HuH-7 (cell line): ENCODE measurements at regions not wholly inside any gene's neighbourhood (a gene's known extent, or its start where the extent isn't known, plus 50 kb on each side); places are given as distances from the start of the nearest gene placed in this dataset.
"Not testable (repeated sequence)": the region's sequence is repeated elsewhere in the genome, so short reads cannot be mapped to it uniquely, and the experiment has no call there.

Experiments used
- DNase-seq: peaks from one replicate; pipeline ENCODE4 v3.0.0; 2011; ENCODE audit warnings: low spot score

DNA sequence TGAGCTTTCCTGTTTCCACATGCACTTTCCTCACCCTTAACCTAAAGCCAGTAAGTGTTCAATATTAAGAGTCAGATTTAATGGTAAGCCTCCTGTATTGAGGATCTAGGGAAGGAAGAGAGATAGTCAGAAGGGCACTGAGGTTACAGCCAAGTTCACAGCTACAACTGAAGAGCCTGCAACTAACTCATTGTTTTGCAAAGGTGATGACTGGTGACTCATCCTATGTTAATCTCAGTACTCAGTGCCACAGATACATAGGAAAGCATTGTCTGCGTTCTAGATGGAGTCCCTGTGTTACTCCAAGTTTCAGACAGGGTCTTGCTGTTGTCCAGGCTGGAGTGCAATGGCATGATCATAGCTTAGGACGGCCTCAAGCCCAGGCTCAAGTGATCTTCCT is 157.0 kb upstream of the RBM19 start:
- no peak for DNase-seq

DNA sequence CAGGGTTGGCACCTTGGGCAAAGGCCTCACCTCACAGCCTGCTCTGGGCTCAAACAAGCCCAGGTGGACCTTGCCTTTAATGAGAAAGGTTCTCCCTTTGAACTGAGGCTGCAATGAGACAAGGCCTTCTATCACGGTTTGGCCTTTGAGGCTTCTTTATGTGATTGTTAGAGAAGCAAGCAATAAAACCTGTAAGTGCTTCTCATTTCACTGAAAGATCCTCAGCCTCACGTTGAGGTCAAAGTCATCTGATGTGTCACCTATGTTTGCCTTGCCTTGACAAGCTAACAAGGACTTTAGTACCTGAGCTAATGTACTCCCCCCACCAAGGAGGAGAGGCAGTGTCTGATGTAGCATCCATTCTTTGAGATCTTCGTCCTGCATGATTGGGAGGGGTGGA is 155.9 kb upstream of the RBM19 start:
- DNase-seq = no peak

DNA sequence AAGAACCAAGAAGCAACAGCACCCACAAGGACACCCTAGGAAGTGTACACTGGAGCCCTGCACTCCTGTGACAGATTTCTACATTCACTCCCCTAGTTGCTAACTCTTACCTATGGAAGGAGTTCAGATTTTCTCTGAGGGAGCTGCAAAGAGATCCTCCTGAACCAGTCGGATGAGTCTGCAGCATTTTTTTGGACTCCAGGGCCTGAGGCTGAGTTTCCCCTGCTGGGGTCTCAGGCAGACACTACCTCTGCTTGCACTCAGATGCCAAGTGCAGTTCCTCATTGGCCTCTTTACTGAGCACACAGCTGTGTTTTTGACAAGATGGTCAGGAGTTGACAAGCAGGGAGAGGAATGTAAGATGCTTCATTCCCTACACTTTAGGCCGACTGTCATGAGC is 153.2 kb upstream of the RBM19 start:
- DNase-seq = no peak

DNA sequence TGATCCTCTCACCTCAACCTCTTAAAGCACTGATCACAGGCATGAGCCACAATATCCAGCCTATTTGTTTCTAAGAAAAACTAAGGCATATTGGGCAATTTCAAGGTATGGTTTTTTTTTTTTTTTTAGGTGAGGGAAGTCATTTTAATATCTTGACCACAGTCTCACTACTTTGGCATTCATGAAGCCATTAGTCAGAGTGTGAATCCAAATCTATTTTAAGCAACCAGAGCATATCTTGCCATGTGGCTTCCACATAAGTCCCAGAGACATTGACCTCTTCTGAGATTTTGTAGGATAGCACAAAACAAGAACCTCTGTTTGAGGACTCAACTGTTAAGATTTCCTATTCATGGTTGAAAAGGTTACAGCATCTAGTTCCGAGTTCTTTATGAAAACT is 130.3 kb upstream of the RBM19 start:
- DNase-seq = no peak

DNA sequence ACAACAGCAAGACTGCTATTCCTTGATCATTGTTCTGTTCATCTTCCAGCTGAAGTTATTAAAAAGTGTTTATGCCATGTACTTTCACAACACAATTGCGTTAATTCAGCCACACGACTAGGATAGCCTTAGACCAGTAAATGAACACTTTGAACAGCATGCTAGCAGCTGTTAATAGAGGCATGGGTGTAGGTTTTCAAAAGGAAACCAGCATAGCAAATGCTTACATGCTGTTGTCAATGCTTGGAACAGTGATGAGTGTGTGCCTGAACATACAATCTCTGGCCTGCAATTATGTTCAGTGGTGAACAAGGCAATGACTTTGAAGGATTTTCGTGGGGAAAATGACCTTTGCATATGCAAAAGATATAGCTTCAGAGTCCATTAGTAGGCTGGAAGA is 127.4 kb upstream of the RBM19 start:
- DNase-seq = no peak

DNA sequence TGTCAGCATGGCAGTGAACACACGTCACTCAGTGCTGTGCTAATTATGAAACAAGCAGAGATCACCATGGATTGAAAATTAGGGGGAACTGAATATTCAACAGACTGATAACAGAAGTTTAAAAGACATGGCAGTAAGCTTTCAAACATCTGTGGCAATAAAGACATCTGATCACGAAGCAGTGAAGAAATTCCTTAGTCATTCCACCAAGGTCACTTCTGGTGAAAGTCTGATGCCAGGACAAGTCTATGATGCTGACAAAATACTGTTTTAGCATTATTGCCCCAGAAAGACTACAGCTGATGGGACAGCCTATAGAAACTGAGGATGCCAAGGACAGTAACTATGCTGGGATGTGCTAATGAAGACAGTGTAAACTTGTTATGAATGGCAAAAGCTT is 126.9 kb upstream of the RBM19 start:
- DNase-seq = no peak

DNA sequence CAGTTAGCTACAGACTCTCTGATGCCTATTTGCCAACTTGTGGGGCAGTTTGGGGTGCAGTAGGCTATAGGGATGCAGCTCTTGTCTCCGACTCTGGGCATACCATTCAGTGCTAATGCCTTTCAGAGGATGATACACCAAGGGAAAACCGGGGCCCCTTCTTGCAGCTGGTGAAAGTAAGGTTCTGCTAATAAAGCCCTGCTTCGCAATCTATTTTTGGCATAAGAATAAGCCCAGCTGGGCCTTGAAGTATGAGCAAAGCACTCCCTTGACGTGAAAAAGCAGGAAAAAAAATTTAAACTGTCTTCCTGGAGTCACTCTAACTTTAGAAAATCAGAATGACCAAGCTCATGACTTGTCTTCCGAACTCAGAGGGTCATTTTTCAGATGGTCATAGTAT is 124.1 kb upstream of the RBM19 start:
- no peak for DNase-seq

DNA sequence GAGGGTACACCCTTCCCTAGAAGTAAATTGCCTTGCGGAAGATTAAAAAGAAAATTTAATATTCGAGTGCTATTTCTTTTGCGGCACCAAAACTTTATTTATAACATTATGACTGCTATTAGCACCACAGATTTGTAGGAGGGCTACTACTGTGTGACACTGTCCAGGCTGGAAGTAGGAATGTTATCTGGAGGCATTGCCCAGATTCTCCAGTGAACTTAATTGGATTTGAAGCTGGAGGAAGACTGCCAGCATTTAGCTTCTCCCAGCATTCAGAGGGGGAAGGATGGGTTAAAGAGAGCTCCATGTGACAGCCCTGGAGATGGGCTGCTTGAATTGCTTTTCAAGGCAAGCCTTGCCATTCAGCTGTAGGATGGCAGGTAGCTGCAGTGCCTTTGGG is 107.0 kb upstream of the RBM19 start:
- no peak for DNase-seq

DNA sequence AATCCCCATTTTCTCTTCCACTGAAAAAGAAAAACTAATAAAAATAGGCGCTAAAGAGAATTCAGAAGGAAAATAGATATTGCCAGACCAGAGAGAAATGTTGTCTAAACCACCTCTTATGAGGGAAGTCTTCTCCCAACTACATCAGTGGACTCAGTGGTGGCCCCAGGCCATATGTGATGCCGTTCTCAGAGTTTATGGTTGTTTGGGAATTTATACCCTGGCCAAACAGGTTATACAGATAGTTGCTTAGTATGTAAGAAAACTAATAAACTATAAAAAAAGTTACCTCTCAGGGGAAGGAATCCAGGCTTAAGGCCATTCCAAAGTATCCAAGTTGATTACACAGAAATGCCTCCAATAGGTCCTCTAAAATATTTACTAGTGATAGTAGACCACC is 103.4 kb upstream of the RBM19 start:
- DNase-seq = no peak

DNA sequence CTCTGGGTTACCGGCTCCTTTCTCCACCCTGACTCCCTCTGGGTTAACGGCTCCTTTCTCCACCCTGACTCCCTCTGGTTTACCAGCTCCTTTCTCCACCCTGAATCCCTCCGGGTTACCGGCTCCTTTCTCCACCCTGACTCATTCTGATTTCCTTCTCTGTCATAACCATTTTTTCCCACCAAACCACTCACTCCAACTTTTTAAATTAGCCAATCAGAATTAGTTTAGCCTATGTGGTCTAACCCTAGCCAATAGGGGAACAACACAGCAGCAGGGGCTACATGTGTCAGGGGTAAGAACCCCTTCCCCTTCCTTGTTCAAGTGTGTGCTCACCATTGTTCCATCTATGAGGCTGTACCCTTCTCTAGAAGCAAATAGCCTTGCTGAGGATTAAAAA is 98.4 kb upstream of the RBM19 start:
- DNase-seq = no peak

DNA sequence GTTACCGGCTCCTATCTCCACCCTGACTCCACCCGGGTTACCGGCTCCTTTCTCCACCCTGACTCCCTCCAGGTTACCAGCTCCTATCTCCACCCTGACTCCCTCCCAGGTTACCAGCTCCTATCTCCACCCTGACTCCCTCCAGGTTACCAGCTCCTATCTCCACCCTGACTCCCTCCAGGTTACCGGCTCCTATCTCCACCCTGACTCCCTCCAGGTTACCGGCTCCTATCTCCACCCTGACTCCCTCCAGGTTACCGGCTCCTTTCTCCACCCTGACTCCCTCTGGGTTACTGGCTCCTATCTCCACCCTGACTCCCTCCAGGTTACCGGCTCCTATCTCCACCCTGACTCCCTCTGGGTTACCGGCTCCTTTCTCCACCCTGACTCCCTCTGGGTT is 97.9 kb upstream of the RBM19 start:
- not testable (repeated sequence) for DNase-seq

DNA sequence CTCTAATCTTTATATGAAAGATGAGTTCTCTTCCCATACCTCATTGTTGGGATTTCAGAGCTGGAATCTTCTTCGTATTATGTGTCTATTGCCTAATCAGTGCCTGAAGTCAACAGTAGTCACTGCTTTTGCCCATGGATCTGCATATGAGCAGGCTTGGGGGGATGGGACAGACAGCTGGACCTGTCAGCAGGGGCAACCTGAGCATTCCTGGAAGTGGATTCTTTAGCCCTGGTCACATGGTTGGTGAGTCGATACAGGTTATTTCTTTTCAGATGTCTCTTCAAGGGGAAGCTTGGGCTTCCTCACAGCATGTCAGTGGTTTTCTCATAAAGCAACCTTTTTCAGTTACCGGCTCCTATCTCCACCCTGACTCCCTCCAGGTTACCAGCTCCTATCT is 97.3 kb upstream of the RBM19 start:
- DNase-seq = no peak

DNA sequence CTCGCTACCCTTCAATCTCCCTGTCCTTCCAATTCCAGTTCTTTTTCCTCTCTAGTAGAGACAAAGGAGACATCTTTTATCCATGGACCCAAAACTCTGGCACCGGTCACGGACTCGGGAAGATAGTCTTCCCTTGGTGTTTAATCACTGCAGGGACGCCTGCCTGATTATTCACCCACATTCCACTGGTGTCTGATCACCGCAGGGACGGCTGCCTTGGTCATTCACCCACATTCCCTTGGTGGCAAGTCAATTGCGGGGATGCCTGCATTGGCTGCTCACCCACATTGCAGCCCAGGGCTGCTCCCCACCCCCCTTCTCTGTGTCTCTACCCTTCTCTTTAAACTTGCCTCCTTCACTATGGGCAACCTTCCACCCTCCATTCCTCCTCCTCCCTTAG is 90.2 kb upstream of the RBM19 start:
- not testable (repeated sequence) for DNase-seq

DNA sequence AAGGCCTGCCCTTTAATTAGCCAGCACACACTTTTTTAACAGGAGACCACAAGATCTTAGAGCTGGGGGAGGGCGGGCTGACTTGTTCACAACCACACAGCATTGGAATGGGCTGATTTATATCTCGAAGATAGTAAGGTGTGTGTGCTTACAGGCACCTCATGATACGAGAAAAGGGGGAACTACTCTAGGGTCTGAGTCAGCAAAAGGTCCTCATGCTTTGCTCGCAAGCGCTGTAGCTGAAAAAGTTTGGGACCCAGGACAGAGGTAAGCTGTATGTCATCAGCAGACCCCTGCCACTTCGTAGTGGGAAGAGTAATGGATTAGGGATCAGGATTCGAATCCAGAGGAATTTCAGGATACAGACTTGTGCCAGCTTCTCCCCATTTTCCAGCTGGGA is 88.9 kb upstream of the RBM19 start:
- no peak for DNase-seq

DNA sequence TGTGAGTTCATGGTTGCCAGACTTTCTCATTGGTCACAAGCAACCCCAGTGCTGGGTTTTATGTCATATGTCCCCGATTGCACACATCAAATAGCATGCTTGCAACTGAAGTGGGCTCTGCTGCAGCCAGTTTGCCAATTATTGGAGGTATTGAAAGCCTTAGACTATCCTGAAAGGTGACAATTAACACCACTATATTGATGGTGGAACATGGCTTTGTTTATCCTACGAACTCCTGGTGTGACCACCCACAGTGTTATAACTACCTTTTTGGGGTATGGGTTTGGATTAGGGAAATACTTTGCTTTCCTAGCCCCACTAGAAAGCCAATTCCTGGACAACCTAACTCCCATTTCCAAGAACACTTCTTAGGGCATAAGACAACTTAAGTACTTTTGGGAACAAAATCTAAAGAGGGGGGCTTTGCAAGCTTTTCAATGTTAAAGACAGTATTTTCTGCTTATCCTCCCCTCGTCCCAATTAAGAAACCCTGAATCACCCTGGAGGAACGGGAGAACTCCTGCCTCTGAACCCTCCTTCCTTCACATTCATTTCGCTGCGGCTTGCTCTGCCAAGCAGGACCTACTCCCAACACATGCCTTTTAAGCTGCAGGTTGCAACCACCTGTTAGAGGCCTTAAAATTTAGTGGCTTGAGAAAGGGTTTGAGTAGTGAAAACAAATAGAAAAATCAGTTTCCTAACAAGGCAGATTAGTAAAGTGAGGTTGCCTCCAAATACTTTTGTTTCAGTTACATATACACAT is 80.3 kb upstream of the RBM19 start:
- DNase-seq = no peak

DNA sequence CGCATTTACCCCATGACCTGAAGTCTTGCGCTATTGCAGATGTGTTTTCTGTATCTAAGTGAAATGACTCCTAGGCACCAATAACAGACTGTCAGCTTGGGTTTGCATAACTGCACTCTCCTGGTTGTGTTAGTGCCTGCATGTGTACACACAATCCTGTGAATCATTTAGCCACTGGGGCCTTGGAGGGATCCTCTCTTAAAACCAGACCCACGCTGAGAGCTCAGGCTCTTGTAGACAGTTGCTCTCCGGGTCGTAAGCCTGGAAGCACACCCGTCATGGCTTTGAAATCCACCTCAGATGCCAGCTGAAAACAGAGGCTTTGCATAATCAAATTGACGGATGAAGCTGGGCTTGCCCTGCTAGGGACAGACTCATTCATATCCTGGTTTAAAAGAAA is 79.2 kb upstream of the RBM19 start:
- DNase-seq = no peak

DNA sequence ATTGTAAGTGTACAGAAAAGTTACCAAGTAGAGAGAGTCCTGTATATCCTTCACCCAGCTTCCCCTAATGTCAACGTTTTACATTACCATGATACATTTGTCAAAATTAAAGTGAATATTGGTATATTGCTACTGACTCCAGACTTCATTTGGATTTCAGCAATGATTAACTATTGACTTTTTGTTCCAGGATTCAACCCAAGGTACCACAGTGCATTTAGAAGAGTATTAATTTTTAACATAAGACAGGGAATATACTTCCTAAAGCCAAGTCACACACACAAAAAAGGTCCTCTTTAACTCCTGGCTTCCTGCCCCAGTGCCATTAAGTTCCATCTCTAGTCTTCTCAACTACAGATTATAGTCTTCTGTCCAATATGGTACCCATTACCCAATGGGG is 75.5 kb upstream of the RBM19 start:
- no peak for DNase-seq

DNA sequence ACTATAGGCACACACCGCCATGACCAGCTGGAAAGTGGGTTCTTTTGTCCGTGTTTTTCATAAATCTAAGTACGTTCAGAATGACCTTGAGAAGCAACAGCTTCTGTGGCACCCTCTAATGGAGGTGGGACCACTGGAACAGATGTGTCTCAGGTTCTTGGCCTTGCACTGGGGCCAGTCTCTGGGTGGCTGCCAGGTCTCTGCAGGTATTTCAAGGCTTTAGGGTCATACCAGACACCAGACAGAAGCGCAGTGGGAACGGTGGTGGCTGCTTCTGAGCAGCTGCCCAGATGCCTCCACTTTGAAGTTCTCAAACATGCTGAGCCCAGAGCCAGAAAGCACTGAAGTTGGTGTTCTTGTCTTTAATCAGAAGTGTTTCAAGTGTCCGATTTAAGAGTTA is 75.0 kb upstream of the RBM19 start:
- DNase-seq = no peak

DNA sequence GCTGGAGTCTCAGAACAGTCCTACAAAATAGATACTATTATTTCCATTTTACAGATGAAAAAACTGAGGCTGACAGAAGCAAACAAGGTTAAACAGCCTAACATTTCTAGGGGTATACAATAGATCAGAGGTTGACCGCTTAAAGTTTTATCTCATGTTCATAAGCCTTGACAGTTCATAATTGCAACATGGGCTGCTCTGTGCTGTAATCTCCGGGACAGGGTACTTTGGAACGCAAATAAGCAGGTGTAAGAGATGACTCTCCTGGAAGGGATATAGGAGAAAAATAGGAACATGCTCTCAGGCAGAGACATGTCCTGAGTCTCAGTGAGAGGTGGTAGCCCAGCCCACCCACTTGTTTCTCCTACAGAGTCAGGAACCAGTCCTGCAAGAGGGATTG is 72.8 kb upstream of the RBM19 start:
- DNase-seq = no peak

DNA sequence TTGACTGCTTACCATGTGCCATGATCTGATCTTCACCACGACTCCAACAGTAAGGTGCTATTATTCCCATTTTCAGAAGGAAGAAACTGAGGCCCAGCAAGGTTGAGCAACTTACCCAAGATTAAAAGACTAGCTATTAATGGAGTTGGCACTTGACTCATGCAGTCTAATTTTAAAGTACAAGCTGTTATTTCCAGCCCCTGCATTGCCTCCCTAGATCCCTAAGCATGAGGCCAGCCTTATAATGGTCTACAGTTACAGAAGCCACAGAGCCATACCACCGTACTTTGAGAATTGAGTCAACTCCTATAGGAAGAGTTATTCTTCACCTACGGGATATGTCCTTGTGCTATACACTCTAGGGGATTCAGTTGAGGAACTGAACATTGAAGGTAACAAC is 66.7 kb upstream of the RBM19 start:
- DNase-seq = no peak

DNA sequence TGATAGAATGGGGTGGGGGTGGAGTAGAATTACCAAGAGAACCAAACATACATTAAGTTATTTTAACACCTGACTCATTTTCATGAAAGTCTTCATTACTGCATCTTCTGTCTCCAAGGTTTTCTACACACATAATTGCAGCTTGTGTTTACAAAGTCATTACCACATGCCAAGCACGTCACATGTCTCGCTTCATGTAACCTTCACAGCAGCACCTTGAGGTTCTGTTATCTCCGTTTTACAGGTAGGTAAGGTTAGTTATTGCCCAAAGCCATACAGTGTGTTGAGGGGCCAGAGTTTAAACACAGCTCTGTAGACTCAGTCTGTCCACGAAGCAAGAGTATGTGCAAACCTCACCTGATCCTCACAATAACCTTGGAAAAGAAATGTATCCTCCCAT is 64.3 kb upstream of the RBM19 start:
- DNase-seq = no peak

DNA sequence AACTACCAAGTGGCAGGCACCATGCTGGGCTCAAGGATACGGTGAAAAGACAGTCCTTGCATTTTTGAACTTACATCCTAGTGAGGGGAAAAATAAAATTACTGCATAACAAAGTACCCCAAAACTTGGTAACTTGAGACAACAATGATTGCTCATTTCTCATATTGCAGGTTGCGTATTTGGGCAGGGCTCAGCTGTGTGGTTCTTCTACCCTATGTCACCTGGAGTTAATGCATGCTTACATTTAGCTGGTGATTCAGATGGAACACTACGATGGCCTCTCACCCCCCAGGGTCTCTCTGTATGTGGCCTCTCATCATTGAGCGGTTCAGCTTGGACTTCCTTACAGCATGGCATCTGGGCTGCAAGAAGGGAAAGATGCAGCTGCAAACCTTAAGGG is 60.7 kb upstream of the RBM19 start:
- no peak for DNase-seq

DNA sequence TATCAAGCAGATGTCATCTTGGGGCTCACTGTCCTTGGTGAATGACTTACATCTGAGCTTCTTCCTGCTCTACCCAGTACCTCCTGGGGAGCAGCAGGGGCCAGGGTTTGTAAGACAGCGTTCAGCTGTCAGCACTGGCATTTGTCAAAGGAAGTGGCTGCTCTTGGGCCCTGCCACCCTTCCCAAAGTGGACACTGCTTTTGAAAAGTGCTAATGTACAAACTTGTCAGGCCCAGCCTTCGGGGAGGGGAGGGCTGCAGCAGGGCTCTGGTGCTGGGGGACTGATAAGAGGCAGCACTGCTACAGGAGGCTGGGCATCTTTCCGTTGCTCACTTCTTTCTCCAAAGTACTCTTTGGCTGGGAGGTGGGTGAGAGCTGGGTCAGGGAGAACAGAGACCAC is 59.8 kb upstream of the RBM19 start:
- DNase-seq = no peak

DNA sequence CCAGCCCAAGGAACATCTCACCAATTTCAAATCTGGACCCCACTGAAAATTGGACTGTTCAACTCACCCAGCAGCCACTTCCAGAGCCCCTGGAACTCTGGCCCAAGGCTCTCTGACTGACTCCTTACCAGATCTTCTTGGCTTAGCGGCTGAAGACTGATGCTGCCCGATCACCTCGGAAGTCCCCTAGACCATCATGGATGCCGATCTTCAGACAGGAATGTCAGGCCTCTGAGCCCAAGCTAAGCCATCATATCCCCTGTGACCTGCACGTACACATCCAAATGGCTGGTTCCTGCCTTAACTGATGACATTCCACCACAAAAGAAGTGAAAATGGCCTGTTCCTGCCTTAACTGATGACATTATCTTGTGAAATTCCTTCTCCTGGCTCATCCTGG is 56.0 kb upstream of the RBM19 start:
- DNase-seq = not testable (repeated sequence)

DNA sequence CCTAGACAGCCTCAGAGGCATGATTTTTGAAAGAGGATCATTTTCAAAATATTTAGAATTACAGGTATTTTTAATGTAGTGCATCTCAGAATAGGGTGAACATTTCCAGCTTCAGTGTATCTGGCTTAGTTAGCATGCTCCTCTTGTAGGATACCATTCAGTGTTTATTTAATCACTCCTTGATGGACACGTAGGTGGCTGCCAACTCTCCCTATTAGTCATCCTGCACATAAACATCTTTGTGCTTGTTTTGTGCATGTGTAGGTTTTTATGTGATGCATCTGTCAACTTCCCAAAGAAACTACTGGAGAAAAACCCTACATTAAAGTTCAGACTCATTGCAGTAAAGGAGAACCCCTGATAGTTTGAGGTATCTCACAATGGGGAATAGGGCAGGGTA is 52.5 kb upstream of the RBM19 start:
- no peak for DNase-seq
